GM23338 (cell line): ENCODE measurements at regions not wholly inside any gene's neighbourhood (a gene's known extent, or its start where the extent isn't known, plus 50 kb on each side); places are given as distances from the start of the nearest gene placed in this dataset.

Source experiments
- ATAC-seq: fragments of 200-7000 bp; cut with Tn5 transposase; 3 replicates; pipeline ENCODE4 v1.9.1; 2020
- DNase-seq: peaks from one replicate; pipeline ENCODE4 v3.0.0-alpha.2; 2015; ENCODE audit warnings: low spot score
- H2AFZ ChIP-seq: fragments of 200-600 bp; sonication (generic); 2 replicates; pipeline ENCODE4 v1.8.0; 2016; ENCODE audit warnings: antibody characterized with exemption, mild to moderate bottlenecking, moderate library complexity
- H3F3A ChIP-seq: fragments of 200-600 bp; sonication (generic); replicated peaks from 2 replicates; pipeline ENCODE4 v1.8.0; 2017; ENCODE audit warnings: antibody characterized with exemption, mixed run types, low read depth
- H3K27ac ChIP-seq: fragments of 200-600 bp; sonication (generic); 2 replicates; pipeline ENCODE4 v1.6.1; 2016; ENCODE audit warnings: low read depth
- H3K27me3 ChIP-seq: fragments of 200-600 bp; sonication (generic); 2 replicates; pipeline ENCODE4 v1.8.0; 2016; ENCODE audit warnings: mild to moderate bottlenecking, mixed run types, moderate library complexity; ENCODE audit not compliant: insufficient read depth
- H3K36me3 ChIP-seq: fragments of 200-600 bp; sonication (generic); 2 replicates; pipeline ENCODE4 v1.8.0; 2016; ENCODE audit warnings: mild to moderate bottlenecking; ENCODE audit not compliant: insufficient read depth
- H3K4me1 ChIP-seq: fragments of 200-600 bp; sonication (generic); 2 replicates; pipeline ENCODE4 v1.8.0; 2016; ENCODE audit warnings: mild to moderate bottlenecking, moderate library complexity; ENCODE audit not compliant: insufficient read depth
- H3K4me2 ChIP-seq: fragments of 200-600 bp; sonication (generic); 2 replicates; pipeline ENCODE4 v1.7.1; 2017; ENCODE audit warnings: mixed run types
- H3K4me3 ChIP-seq: fragments of 200-600 bp; sonication (generic); 2 replicates; pipeline ENCODE4 v1.6.1; 2016; ENCODE audit warnings: mixed run types
- H3K79me2 ChIP-seq: fragments of 200-600 bp; sonication (generic); replicated peaks from 2 replicates; pipeline ENCODE4 v1.8.0; 2017; ENCODE audit warnings: mild to moderate bottlenecking; ENCODE audit not compliant: insufficient read depth
- H3K9me2 ChIP-seq: fragments of 200-600 bp; sonication (generic); 2 replicates; pipeline ENCODE4 v1.8.0; 2017; ENCODE audit not compliant: insufficient read depth
- H4K20me1 ChIP-seq: fragments of 200-600 bp; sonication (generic); replicated peaks from 2 replicates; pipeline ENCODE4 v1.8.0; 2017; ENCODE audit warnings: mild to moderate bottlenecking; ENCODE audit not compliant: insufficient read depth
- H3K27ac Mint-ChIP-seq: 2 replicates; pipeline ENCODE4 v1.8.0; 2020; ENCODE audit warnings: inconsistent platforms, mild to moderate bottlenecking, moderate library complexity, mixed read lengths
- H3K27me3 Mint-ChIP-seq: 3 replicates; pipeline ENCODE4 v1.8.0; 2022; ENCODE audit warnings: low read depth, mild to moderate bottlenecking, moderate library complexity, mixed read lengths, inconsistent platforms; ENCODE audit not compliant: insufficient read depth, poor library complexity
- H3K36me3 Mint-ChIP-seq: 3 replicates; pipeline ENCODE4 v1.8.0; 2021; ENCODE audit warnings: low read depth, mild to moderate bottlenecking, inconsistent platforms, moderate library complexity, mixed read lengths
- H3K4me1 Mint-ChIP-seq: 3 replicates; pipeline ENCODE4 v1.8.0; 2020; ENCODE audit warnings: mild to moderate bottlenecking, inconsistent platforms, mixed read lengths
- H3K4me3 Mint-ChIP-seq: 3 replicates; pipeline ENCODE4 v1.8.0; 2021; ENCODE audit warnings: moderate library complexity, mild to moderate bottlenecking, inconsistent platforms, mixed read lengths
- H3K9me3 Mint-ChIP-seq: 3 replicates; pipeline ENCODE4 v1.8.0; 2020; ENCODE audit warnings: moderate library complexity, mild to moderate bottlenecking, inconsistent platforms, mixed read lengths
- CREB1 ChIP-seq: fragments of 250-450 bp; sonication (Bioruptor Pico); IDR thresholded peaks from 2 replicates; pipeline ENCODE4 v1.5.0; 2020; ENCODE audit warnings: low read depth, mild to moderate bottlenecking, moderate library complexity
- EZH2 ChIP-seq: fragments of 200-600 bp; sonication (generic); IDR thresholded peaks from one replicate; pipeline ENCODE4 v1.8.0; 2017; ENCODE audit warnings: antibody characterized with exemption, mild to moderate bottlenecking, low read depth; ENCODE audit not compliant: unreplicated experiment
- EZH2phosphoT487 ChIP-seq: fragments of 200-600 bp; sonication (generic); IDR thresholded peaks from one replicate; pipeline ENCODE4 v1.8.1; 2018; ENCODE audit warnings: antibody characterized with exemption; ENCODE audit not compliant: unreplicated experiment
- JUNB ChIP-seq: IDR thresholded peaks from one replicate; pipeline ENCODE4 v1.6.1; 2016; ENCODE audit warnings: antibody characterized with exemption; ENCODE audit not compliant: unreplicated experiment
- NANOG ChIP-seq: IDR thresholded peaks from 2 replicates; pipeline ENCODE4 v1.6.1; 2016; ENCODE audit warnings: antibody characterized with exemption, borderline replicate concordance
- POLR2AphosphoS5 ChIP-seq: IDR thresholded peaks from 2 replicates; pipeline ENCODE4 v1.6.1; 2016; ENCODE audit warnings: antibody characterized with exemption, low read depth
- STAT1 ChIP-seq: IDR thresholded peaks from one replicate; pipeline ENCODE4 v1.6.1; 2016; ENCODE audit warnings: antibody characterized with exemption; ENCODE audit not compliant: unreplicated experiment
- ZNF114 ChIP-seq: fragments of 250-450 bp; sonication (Bioruptor Pico); IDR thresholded peaks from 2 replicates; pipeline ENCODE4 v1.5.0; 2020; ENCODE audit warnings: mild to moderate bottlenecking, moderate library complexity
- ZNF331 ChIP-seq: fragments of 250-450 bp; sonication (Bioruptor Pico); IDR thresholded peaks from 2 replicates; pipeline ENCODE4 v1.5.0; 2020; ENCODE audit warnings: low read depth, mild to moderate bottlenecking, moderate library complexity
- TF ChIP-seq, protein P1 (sequence below): fragments of 250-450 bp; sonication (Bioruptor Pico); IDR thresholded peaks from 2 replicates; pipeline ENCODE4 v1.5.0; 2020; ENCODE audit warnings: mild to moderate bottlenecking, moderate library complexity
- TF ChIP-seq, protein P2 (sequence below): IDR thresholded peaks from one replicate; pipeline ENCODE4 v1.6.1; 2018; ENCODE audit warnings: antibody characterized with exemption; ENCODE audit not compliant: unreplicated experiment
- TF ChIP-seq, protein P3 (sequence below): IDR thresholded peaks from 2 replicates; pipeline ENCODE4 v1.6.1; 2016; ENCODE audit warnings: antibody characterized with exemption
- TF ChIP-seq, protein P4 (sequence below), 2 experiments: fragments of 200-600 bp in 1 of 2; sonication (generic) in 1 of 2; conservative IDR thresholded peaks; 2 replicates each; pipeline versions ENCODE4 v1.5.1 to v1.6.1; 2016 to 2017; ENCODE audit warnings: antibody characterized with exemption in 2 of 2, low read depth in 2 of 2, mild to moderate bottlenecking in 2 of 2, moderate library complexity in 1 of 2

DNA sequence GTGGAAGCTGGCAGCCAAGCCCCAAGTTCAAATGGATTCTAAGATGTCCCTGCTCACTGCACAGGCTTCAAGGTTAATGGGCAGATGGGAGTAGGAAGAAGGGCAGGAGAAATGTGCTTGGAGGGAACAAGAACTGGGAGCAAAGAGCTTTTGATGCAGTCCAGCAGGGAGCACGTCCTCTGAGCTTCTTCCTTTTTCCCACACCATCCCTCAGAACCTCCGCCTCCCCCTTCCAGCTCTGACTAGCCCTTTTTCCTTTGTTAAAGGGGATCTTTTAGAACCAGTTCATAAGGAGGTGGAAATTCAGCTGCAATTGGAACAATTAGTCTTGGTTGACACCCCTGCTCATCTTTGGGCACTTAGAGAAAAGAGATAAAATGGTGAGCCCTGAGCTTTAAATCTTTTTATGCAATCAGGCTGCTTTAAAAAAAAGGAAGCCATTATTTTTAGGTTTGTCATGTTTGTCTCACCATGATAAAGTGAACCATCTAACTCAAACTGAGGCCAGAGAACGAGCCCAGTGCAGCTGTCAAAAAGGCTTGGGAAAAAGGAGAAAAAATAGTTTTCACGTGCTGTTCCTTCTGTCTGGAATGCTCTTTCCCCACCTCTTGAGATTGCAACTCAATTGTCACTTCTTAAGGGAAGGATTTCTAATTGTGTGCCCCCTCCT lies 135.8 kb upstream of the IL1RAPL2 start:
- Mint-ChIP-seq H3K4me1 (peaks cover 10% of the 10 kb centered on the region), H3K36me3 (no peaks in the 10 kb centered on the region), H3K4me3 (no peak overlapping the region), H3K27me3 (peaks cover 1% of the 10 kb centered on the region), H3K27ac (no peak overlapping the region), H3K9me3 (no peaks in the 10 kb centered on the region)
- H3K27ac ChIP-seq: no peak overlapping the region
- DNase-seq: no peak
- no peaks in the 10 kb centered on the region for H3K79me2 ChIP-seq
- no peaks in the 10 kb centered on the region for H3K9me2 ChIP-seq
- H3K4me1 ChIP-seq: peaks cover 5% of the 10 kb centered on the region; the same call in 1 of the 2 replicates
- no peak overlapping the region for H2AFZ ChIP-seq
- H3K27me3 ChIP-seq: no peaks in the 10 kb centered on the region
- no peak for ATAC-seq
- no peaks in the 10 kb centered on the region for H3F3A ChIP-seq
- H4K20me1 ChIP-seq: no peaks in the 10 kb centered on the region
- H3K36me3 ChIP-seq: no peaks in the 10 kb centered on the region
- TF ChIP-seq ZNF331 (CRISPR knock-in tag) (no peak), STAT1 (no peak), EZH2 (no peak), POLR2AphosphoS5 (no peak), EZH2phosphoT487 (no peak), JUNB (no peak), ZNF114 (CRISPR knock-in tag) (no peak), NANOG (no peak), CREB1 (CRISPR knock-in tag) (no peak)
- TF ChIP-seq, protein P1, sequence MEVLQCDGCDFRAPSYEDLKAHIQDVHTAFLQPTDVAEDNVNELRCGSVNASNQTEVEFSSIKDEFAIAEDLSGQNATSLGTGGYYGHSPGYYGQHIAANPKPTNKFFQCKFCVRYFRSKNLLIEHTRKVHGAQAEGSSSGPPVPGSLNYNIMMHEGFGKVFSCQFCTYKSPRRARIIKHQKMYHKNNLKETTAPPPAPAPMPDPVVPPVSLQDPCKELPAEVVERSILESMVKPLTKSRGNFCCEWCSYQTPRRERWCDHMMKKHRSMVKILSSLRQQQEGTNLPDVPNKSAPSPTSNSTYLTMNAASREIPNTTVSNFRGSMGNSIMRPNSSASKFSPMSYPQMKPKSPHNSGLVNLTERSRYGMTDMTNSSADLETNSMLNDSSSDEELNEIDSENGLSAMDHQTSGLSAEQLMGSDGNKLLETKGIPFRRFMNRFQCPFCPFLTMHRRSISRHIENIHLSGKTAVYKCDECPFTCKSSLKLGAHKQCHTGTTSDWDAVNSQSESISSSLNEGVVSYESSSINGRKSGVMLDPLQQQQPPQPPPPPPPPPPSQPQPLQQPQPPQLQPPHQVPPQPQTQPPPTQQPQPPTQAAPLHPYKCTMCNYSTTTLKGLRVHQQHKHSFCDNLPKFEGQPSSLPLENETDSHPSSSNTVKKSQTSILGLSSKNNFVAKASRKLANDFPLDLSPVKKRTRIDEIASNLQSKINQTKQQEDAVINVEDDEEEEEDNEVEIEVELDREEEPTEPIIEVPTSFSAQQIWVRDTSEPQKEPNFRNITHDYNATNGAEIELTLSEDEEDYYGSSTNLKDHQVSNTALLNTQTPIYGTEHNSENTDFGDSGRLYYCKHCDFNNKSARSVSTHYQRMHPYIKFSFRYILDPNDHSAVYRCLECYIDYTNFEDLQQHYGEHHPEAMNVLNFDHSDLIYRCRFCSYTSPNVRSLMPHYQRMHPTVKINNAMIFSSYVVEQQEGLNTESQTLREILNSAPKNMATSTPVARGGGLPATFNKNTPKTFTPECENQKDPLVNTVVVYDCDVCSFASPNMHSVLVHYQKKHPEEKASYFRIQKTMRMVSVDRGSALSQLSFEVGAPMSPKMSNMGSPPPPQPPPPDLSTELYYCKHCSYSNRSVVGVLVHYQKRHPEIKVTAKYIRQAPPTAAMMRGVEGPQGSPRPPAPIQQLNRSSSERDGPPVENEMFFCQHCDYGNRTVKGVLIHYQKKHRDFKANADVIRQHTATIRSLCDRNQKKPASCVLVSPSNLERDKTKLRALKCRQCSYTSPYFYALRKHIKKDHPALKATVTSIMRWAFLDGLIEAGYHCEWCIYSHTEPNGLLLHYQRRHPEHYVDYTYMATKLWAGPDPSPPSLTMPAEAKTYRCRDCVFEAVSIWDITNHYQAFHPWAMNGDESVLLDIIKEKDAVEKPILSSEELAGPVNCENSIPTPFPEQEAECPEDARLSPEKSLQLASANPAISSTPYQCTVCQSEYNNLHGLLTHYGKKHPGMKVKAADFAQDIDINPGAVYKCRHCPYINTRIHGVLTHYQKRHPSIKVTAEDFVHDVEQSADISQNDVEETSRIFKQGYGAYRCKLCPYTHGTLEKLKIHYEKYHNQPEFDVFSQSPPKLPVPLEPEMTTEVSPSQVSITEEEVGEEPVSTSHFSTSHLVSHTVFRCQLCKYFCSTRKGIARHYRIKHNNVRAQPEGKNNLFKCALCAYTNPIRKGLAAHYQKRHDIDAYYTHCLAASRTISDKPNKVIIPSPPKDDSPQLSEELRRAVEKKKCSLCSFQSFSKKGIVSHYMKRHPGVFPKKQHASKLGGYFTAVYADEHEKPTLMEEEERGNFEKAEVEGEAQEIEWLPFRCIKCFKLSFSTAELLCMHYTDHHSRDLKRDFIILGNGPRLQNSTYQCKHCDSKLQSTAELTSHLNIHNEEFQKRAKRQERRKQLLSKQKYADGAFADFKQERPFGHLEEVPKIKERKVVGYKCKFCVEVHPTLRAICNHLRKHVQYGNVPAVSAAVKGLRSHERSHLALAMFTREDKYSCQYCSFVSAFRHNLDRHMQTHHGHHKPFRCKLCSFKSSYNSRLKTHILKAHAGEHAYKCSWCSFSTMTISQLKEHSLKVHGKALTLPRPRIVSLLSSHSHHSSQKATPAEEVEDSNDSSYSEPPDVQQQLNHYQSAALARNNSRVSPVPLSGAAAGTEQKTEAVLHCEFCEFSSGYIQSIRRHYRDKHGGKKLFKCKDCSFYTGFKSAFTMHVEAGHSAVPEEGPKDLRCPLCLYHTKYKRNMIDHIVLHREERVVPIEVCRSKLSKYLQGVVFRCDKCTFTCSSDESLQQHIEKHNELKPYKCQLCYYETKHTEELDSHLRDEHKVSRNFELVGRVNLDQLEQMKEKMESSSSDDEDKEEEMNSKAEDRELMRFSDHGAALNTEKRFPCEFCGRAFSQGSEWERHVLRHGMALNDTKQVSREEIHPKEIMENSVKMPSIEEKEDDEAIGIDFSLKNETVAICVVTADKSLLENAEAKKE (CRISPR knock-in tag): no peak
- TF ChIP-seq, protein P2, sequence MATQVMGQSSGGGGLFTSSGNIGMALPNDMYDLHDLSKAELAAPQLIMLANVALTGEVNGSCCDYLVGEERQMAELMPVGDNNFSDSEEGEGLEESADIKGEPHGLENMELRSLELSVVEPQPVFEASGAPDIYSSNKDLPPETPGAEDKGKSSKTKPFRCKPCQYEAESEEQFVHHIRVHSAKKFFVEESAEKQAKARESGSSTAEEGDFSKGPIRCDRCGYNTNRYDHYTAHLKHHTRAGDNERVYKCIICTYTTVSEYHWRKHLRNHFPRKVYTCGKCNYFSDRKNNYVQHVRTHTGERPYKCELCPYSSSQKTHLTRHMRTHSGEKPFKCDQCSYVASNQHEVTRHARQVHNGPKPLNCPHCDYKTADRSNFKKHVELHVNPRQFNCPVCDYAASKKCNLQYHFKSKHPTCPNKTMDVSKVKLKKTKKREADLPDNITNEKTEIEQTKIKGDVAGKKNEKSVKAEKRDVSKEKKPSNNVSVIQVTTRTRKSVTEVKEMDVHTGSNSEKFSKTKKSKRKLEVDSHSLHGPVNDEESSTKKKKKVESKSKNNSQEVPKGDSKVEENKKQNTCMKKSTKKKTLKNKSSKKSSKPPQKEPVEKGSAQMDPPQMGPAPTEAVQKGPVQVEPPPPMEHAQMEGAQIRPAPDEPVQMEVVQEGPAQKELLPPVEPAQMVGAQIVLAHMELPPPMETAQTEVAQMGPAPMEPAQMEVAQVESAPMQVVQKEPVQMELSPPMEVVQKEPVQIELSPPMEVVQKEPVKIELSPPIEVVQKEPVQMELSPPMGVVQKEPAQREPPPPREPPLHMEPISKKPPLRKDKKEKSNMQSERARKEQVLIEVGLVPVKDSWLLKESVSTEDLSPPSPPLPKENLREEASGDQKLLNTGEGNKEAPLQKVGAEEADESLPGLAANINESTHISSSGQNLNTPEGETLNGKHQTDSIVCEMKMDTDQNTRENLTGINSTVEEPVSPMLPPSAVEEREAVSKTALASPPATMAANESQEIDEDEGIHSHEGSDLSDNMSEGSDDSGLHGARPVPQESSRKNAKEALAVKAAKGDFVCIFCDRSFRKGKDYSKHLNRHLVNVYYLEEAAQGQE: no peak
- TF ChIP-seq, protein P3, sequence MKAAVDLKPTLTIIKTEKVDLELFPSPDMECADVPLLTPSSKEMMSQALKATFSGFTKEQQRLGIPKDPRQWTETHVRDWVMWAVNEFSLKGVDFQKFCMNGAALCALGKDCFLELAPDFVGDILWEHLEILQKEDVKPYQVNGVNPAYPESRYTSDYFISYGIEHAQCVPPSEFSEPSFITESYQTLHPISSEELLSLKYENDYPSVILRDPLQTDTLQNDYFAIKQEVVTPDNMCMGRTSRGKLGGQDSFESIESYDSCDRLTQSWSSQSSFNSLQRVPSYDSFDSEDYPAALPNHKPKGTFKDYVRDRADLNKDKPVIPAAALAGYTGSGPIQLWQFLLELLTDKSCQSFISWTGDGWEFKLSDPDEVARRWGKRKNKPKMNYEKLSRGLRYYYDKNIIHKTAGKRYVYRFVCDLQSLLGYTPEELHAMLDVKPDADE: no peak
- TF ChIP-seq, protein P4, sequence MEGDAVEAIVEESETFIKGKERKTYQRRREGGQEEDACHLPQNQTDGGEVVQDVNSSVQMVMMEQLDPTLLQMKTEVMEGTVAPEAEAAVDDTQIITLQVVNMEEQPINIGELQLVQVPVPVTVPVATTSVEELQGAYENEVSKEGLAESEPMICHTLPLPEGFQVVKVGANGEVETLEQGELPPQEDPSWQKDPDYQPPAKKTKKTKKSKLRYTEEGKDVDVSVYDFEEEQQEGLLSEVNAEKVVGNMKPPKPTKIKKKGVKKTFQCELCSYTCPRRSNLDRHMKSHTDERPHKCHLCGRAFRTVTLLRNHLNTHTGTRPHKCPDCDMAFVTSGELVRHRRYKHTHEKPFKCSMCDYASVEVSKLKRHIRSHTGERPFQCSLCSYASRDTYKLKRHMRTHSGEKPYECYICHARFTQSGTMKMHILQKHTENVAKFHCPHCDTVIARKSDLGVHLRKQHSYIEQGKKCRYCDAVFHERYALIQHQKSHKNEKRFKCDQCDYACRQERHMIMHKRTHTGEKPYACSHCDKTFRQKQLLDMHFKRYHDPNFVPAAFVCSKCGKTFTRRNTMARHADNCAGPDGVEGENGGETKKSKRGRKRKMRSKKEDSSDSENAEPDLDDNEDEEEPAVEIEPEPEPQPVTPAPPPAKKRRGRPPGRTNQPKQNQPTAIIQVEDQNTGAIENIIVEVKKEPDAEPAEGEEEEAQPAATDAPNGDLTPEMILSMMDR (conservative IDR thresholded peaks at IDR 0.05; ENCODE audit: low read depth in 2 of 2): no peak
- no peak overlapping the region for H3K4me2 ChIP-seq
- H3K4me3 ChIP-seq: no peak overlapping the region
